OCI-LY7 (cell line): ENCODE measurements at regions not wholly inside any gene's neighbourhood (a gene's known extent, or its start where the extent isn't known, plus 50 kb on each side); places are given as distances from the start of the nearest gene placed in this dataset.
"Not testable (repeated sequence)": the region's sequence is repeated elsewhere in the genome, so short reads cannot be mapped to it uniquely, and the experiment has no call there.

Experiments used
- BruUV-seq: library from RNA; stranded (reverse); fragments of 400-500 nt; replicated peaks from 2 replicates; lab custom pipeline; 2021; lab: Mats Ljungman, UMichigan
- CTCF ChIA-PET: fragments of 300-600 bp; sonication (Branson Sonifier 250); formaldehyde crosslinking; loops from one replicate; lab custom pipeline; 2022; ENCODE audit warnings: antibody characterized with exemption; ENCODE audit not compliant: unreplicated experiment; lab: Charles Lee
- POLR2A ChIA-PET: fragments of 300-600 bp; sonication (Branson Sonifier 250); formaldehyde crosslinking; loops from one replicate; lab custom pipeline; 2022; ENCODE audit warnings: antibody characterized with exemption; lab: Charles Lee
- DNase-seq: peaks from one replicate; pipeline ENCODE4 v3.0.0-alpha.2; 2015; ENCODE audit warnings: low spot score
- H2AFZ ChIP-seq: fragments of 200-600 bp; sonication (generic), shearing (Covaris generic); 2 replicates; pipeline ENCODE4 v1.6.1; 2014; ENCODE audit warnings: mild to moderate bottlenecking, antibody characterized with exemption, low read length, moderate library complexity
- H3K27ac ChIP-seq: fragments of 200-600 bp; sonication (generic); 2 replicates; pipeline ENCODE4 v1.5.1; 2014; ENCODE audit warnings: mixed run types, low read depth, mild to moderate bottlenecking, moderate library complexity, low read length, inconsistent platforms; ENCODE audit not compliant: poor library complexity, severe bottlenecking
- H3K36me3 ChIP-seq: fragments of 200-600 bp; sonication (generic); 2 replicates; pipeline ENCODE4 v1.6.1; 2014; ENCODE audit warnings: mild to moderate bottlenecking, antibody characterized with exemption, low read length, moderate library complexity, mixed read lengths; ENCODE audit not compliant: insufficient read depth
- H3K4me1 ChIP-seq: fragments of 200-600 bp; sonication (generic); 2 replicates; pipeline ENCODE4 v1.5.1; 2014; ENCODE audit warnings: mild to moderate bottlenecking, low read length; ENCODE audit not compliant: insufficient read depth, poor library complexity, severe bottlenecking
- H3K4me2 ChIP-seq: fragments of 200-600 bp; sonication (generic); 2 replicates; pipeline ENCODE4 v1.6.1; 2014; ENCODE audit warnings: mild to moderate bottlenecking, low read length
- H3K4me3 ChIP-seq: fragments of 200-600 bp; sonication (generic); 2 replicates; pipeline ENCODE4 v1.5.1; 2014; ENCODE audit warnings: mild to moderate bottlenecking, low read depth, low read length; ENCODE audit not compliant: poor library complexity, severe bottlenecking
- H3K79me2 ChIP-seq: fragments of 200-600 bp; sonication (generic); 2 replicates; pipeline ENCODE4 v1.6.1; 2016; ENCODE audit warnings: low read depth, mild to moderate bottlenecking, low read length, moderate library complexity, mixed read lengths; ENCODE audit not compliant: insufficient read depth
- H3K9me2 ChIP-seq: fragments of 200-600 bp; sonication (generic); 2 replicates; pipeline ENCODE4 v1.6.1; 2016; ENCODE audit warnings: mild to moderate bottlenecking, low read length, mixed read lengths; ENCODE audit not compliant: insufficient read depth
- H3K9me3 ChIP-seq: fragments of 200-600 bp; sonication (generic); 2 replicates; pipeline ENCODE4 v1.6.1; 2014; ENCODE audit warnings: mild to moderate bottlenecking, mixed run types, low read length, mixed read lengths
- H4K20me1 ChIP-seq: fragments of 200-600 bp; sonication (generic); 2 replicates; pipeline ENCODE4 v1.6.1; 2014; ENCODE audit warnings: mild to moderate bottlenecking, antibody characterized with exemption, low read length, moderate library complexity, mixed read lengths; ENCODE audit not compliant: insufficient read depth
- EZH2phosphoT487 ChIP-seq: fragments of 200-600 bp; sonication (generic); IDR thresholded peaks from 2 replicates; pipeline ENCODE4 v1.6.1; 2018; ENCODE audit warnings: low read depth, borderline replicate concordance, mild to moderate bottlenecking, mixed run types, antibody characterized with exemption, low read length, moderate library complexity, mixed read lengths
- intact Hi-C: fragments of 100-400 bp; cut with micrococcal nuclease; formaldehyde crosslinking; loops from one replicate; pipeline ENCODE4 v1.10.0; 2022; ENCODE audit not compliant: unreplicated experiment
- TF ChIP-seq, protein P1 (sequence below): fragments of 200-600 bp; sonication (generic); conservative IDR thresholded peaks from 2 replicates; pipeline ENCODE4 v1.5.1; 2014; ENCODE audit warnings: mild to moderate bottlenecking, antibody characterized with exemption, low read length, moderate library complexity, mixed read lengths

DNA sequence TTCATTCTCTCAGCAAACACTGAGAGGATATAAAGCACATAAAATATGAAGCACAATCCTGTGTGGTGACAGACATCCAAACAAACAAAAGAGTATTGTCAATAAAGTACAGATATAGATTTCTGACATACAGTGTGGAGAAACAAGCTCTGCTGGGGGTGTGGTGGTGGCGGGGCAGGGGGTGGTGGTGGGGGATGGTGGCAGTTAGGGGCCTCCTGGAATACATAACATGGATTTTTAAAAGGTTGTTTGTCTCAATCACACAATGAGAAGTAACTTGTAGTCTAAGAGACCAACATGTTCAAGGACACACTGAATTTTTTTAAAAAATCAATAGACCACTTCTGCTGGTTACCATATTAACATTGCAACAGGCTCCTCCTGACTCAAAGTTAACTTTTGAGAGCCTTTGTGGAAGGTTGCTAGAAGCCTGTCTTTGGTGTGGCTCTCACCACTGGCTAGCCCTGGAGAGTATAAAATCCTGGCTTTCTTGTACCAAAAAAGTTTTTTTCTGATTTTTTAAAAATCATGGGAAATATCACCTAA, 1197.4 kb downstream of the SUCLG1 start:
- no TSS peak for BruUV-seq
- ChIA-PET POLR2A (no interaction called here), CTCF (no interaction called here)
- Histone ChIP-seq H3K4me1 (no peaks in the 10 kb centered on the region), H3K36me3 (no peaks in the 10 kb centered on the region), H2AFZ (no peak overlapping the region), H3K4me2 (no peak overlapping the region), H3K4me3 (no peak overlapping the region), H3K9me3 (no peaks in the 10 kb centered on the region), H4K20me1 (no peaks in the 10 kb centered on the region), H3K27ac (no peak overlapping the region), H3K9me2 (no peaks in the 10 kb centered on the region), H3K79me2 (no peaks in the 10 kb centered on the region)
- intact Hi-C loops, result no loop called here
- no peak for DNase-seq
- TF ChIP-seq EZH2phosphoT487, result no peak
- TF ChIP-seq, protein P1, sequence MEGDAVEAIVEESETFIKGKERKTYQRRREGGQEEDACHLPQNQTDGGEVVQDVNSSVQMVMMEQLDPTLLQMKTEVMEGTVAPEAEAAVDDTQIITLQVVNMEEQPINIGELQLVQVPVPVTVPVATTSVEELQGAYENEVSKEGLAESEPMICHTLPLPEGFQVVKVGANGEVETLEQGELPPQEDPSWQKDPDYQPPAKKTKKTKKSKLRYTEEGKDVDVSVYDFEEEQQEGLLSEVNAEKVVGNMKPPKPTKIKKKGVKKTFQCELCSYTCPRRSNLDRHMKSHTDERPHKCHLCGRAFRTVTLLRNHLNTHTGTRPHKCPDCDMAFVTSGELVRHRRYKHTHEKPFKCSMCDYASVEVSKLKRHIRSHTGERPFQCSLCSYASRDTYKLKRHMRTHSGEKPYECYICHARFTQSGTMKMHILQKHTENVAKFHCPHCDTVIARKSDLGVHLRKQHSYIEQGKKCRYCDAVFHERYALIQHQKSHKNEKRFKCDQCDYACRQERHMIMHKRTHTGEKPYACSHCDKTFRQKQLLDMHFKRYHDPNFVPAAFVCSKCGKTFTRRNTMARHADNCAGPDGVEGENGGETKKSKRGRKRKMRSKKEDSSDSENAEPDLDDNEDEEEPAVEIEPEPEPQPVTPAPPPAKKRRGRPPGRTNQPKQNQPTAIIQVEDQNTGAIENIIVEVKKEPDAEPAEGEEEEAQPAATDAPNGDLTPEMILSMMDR, result no peak

DNA sequence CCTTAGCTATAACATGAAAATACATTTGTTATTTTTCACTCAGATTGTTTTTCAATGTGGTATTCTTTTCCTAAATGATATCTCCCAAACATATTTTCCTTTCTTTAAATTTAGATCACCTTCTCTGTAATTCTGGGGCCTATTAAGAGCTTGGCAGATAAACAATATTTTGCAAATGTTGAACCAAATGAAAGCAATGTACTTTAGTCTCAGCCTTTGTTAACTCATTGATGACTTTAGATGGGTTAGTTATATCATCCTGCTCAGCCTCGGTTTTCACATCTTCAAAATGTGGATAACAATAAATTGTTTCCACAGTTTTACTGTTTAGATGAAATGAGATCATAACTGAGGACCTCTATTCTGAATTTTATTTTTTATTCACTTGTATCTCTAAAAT, 1205.2 kb downstream of the SUCLG1 start:
- BruUV-seq, result no TSS peak
- ChIA-PET CTCF (no interaction called here), POLR2A (no interaction called here)

DNA sequence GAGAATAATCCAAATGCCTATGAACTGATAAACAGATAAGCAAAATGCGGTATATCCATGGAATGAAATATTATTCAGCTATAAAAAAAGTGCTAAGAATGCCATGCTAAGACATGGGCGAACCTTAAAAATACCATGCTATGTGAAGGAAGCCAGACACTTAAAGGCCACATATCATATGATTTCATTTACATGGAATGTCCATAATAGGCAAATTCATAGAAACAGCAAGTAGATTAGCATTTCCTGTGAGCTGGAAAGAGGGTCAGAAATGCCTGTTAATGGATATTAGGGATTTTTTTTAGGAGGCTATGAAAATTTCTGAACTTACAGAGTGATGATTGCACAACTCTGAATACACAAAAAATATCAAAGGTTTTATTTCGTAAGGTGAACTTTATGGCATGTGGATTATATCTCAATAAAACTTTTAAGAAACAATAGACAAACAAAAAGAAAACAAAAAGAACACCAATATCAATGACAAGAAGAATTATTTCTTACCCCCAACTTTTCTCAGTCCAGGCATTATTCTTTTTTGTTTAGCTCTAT, 1207.7 kb downstream of the SUCLG1 start:
- POLR2A ChIA-PET, result interaction anchor here (0.6 kb wide), 1 partner anchor 852 kb away, joined by 3 read pairs; no protein-coding TSS in a partner anchor
- Histone ChIP-seq H3K4me2 (no peak overlapping the region), H2AFZ (no peak overlapping the region), H3K36me3 (no peaks in the 10 kb centered on the region), H3K4me1 (no peaks in the 10 kb centered on the region), H3K4me3 (no peak overlapping the region), H3K27ac (no peak overlapping the region), H4K20me1 (no peaks in the 10 kb centered on the region), H3K79me2 (no peaks in the 10 kb centered on the region), H3K9me2 (no peaks in the 10 kb centered on the region), H3K9me3 (no peaks in the 10 kb centered on the region)
- BruUV-seq, result no TSS peak
- no peak for DNase-seq
- TF ChIP-seq EZH2phosphoT487, result no peak
- intact Hi-C loops, result no loop called here
- CTCF ChIA-PET, result no interaction called here

More for the DNA sequence above, 1205.2 kb downstream of the SUCLG1 start:
- no peak overlapping the region for H2AFZ ChIP-seq
- no peaks in the 10 kb centered on the region for H3K9me3 ChIP-seq
- DNase-seq, result no peak
- H3K4me1 ChIP-seq, result no peaks in the 10 kb centered on the region
- intact Hi-C loops, result no loop called here
- TF ChIP-seq EZH2phosphoT487, result no peak
- TF ChIP-seq, protein P1, result no peak
- H3K4me2 ChIP-seq, result no peak overlapping the region
- H4K20me1 ChIP-seq, result no peaks in the 10 kb centered on the region
- no peaks in the 10 kb centered on the region for H3K79me2 ChIP-seq
- no peak overlapping the region for H3K4me3 ChIP-seq
- no peaks in the 10 kb centered on the region for H3K9me2 ChIP-seq
- no peaks in the 10 kb centered on the region for H3K36me3 ChIP-seq
- H3K27ac ChIP-seq, result no peak overlapping the region

DNA sequence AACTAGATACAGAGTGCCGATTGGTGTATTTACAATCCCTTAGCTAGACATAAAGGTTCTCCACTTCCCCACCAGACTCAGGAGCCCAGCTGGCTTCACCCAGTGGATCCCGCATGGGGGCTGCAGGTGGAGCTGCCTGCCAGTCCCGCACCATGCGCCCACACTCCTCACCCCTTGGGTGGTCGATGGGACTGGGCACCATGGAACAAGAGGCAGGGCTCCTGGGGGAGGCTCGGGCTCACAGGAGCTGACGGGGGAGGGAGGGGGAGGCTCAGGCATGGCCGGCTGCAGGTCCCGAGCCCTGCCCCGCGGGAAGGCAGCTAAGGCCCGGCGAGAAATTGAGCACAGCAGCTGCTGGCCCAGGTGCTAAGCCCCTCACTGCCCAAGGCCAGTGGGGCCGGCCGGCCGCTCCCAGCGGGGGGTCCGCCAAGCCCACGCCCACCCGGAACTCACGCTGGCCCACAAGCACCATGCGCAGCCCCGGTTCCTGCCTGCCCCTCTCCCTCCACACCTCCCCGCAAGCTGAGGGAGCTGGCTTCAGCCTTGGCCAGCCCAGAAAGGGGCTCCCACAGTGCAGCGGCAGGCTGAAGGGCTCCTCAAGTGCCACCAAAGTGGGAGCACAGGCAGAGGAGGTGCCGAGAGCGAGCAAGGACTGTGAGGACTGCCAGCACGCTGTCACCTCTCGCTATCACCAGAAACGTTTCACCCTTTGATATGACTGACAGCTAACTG, 1213.1 kb downstream of the SUCLG1 start:
- H3K27ac ChIP-seq, H3K9me2 ChIP-seq, BruUV-seq, H3K4me3 ChIP-seq, H3K4me1 ChIP-seq, H3K36me3 ChIP-seq, H3K4me2 ChIP-seq, POLR2A ChIA-PET, intact Hi-C loops, H3K9me3 ChIP-seq, CTCF ChIA-PET, DNase-seq, H4K20me1 ChIP-seq, H2AFZ ChIP-seq, H3K79me2 ChIP-seq: not testable (repeated sequence)
